COR-L47 (cell line): ENCODE measurements at regions not wholly inside any gene's neighbourhood (a gene's known extent, or its start where the extent isn't known, plus 50 kb on each side); places are given as distances from the start of the nearest gene placed in this dataset.
A peak's percentile ranks its signal among the peaks of the same experiment; 100 is the strongest.

Experiments used
- DNase-seq: peaks from one replicate; lab custom pipeline; 2025; lab: John Stamatoyannopoulos, UW

DNA sequence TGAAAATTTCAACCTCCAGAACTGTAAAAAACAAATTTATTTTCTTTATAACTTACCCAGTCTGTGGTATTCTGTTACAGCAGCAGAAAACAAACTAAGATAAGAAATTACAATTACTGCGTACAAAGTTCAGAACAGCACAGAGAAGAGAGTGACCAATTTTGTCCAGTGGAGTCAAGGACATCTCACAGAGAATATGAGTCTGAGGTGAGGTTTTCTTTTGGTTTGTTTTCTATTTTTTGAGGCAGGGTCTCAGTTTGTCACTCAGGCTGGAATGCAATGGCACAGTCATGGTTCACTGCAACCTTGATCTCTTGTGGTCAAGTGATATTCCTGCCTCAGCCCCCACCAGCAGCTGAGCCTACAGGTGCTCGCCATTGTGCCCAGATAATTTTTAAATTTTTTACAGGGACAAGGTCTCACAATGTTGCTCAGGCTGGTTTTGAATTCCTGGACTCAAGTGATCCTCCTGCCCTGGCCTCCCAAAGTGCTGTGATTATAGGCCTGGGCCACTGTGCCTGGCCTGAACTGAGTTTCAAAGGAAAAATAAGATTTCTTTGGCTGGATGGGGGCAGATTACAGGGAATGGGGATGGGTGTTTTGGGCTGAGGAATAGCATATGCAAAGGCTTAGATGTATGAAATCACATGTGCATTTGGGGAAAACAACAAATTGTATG lies 201.1 kb upstream of the USP24 start:
- DNase-seq: no peak

DNA sequence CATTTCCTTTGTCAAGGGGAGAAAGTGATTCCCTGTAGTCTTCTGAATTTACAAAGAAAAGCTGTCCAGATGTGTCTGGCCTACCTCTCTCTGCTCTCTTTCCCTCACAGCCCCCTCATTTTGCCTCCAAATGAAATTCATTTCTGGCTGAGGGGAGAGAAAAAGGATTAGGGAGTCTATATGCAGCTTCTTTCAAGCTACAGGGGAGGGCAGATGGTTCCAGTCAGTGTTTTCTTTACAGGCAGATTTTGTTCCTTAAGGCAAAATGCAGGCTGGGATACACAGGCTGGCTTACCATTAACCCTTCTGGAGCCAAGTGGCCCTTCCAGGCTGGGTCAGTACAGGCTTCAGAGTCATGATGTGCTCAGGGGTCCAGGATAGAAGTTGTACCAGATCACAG lies 198.1 kb upstream of the USP24 start:
- DNase-seq: no peak

DNA sequence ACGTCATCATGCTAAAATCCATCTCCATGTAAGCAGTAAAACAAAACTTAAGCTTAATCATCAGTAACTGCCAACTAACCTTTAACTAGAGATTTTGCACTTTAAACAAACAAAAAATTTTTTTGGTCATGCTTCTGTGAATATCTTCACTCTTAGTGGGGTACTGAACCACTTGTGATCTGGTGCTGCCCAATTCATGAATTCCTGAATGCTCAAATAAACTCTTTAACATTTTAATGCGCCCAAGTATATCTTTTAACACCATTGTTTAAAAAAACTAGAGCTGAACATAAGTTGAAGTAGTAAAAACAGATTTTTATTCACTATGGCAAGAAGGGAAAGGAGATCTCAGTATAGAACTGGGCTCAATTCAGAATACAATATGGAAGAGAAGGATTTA lies 196.9 kb upstream of the USP24 start:
- DNase-seq: no peak

DNA sequence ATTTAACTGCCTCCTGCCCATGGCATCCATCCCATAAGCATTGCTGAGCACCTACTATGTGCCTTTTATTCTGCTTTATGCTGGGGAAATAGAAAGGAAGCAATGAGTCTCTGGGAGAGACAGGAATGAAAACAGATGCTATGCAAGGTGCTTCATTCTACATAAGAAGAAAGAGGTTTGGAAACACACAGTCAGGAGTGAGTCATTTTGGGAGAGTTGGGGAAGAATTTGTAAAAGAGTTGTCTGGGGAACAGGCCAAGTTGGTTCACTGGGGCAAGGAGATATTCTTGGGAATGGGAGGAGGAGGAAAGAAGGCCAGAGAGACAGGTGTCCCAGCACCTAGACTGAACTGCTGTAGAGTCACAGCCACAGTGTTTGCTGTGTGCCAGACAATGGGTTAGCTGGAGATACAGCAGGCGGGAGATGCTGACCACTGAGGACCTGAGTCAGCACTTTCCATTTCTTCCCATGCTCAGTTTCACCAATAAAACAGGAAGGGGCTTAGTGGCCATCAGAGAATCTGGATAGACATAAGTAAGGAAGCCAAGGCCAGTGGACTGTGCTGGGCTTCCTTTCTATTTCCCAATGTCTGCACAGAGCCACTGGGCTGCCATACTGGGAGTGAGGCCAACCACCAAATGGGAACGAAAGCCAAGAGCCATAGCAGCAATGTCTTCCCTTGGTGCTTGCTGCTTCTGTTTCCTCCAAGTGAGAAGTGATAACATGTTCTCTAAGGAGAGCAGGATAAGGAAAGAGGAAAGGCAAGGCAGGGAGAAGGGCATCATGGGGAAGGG lies 187.7 kb upstream of the USP24 start:
- no peak for DNase-seq

DNA sequence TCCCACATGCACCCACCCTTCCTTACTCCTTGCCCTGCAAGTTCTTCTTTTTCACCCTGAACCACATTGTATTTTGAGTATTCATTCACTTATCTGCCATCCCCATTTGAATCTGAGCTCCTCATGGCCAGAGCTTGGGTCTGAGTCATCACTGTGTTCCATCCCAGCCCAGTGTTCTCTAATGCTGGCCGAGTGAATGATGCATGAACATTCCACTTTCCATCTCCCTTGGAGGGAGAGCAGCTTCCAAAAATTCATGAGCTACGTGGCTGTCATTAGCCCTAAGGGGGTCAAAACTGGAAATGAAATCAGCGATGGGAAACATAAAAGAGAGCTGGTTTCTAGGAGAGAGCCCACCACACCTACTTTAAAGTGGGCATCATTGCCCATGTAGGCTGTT lies 187.0 kb upstream of the USP24 start:
- no peak for DNase-seq

DNA sequence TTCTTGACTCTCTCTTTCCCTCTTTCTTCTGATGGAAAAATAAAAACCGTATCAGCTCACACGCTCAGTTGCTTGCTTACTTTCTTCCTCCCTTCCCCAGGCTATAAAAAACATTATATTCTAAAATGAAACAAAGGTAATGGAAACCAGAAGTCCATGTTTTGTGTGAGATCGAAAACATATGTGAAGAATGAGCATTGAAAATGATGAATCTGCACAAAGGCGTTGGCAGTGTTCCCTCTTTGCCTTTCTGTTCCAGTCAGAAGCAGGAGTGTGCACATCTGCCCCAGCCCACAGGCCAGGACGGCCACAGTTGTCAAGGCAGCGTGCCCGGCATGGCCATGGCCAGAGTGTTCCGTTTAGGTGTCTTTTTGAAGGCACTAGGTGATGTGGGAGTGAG lies 185.3 kb upstream of the USP24 start:
- DNase-seq: no peak

DNA sequence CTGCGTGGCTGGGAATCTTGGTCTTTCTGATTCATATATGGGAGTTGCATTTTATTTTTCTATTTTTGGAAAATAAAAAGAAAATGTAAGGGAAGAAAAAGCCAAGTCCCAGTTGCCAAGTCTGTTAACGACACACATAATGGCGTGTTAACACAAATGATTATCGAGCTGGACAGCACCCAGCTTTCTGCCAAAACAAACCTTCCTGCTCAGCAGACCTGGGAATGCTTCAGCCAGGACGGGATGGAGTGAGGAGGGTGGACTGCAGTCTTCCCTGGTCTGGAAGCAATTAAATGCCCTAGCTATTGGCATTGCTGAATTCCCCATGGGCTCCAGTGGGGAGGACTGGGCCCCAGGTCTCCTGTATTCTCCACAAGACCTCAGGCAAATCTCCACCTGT lies 184.2 kb upstream of the USP24 start:
- DNase-seq: no peak

DNA sequence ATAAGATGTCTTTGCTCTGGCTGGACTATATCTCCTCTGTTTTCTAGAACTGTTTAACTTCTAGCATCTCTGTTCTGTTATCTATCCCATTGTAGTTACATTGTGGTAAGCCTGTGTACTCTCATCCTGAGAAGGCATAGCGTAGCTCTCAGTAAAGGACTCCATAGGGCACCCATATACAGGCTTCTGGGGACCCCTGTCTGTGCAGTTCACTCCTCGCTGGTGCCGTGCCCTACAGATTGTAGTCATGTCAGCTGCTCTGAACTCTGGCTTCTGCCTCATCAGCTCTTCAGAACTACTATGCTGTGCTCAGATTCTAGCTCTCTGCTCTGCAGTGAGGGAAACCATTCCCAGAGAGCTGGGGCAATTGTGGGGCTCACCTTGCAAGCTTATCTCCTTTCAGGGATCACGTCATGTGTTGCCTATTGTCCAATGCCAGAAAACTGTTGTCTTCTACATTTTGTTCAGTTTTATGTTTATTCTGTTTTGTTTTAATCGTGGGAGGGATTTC lies 181.3 kb upstream of the USP24 start:
- no peak for DNase-seq

DNA sequence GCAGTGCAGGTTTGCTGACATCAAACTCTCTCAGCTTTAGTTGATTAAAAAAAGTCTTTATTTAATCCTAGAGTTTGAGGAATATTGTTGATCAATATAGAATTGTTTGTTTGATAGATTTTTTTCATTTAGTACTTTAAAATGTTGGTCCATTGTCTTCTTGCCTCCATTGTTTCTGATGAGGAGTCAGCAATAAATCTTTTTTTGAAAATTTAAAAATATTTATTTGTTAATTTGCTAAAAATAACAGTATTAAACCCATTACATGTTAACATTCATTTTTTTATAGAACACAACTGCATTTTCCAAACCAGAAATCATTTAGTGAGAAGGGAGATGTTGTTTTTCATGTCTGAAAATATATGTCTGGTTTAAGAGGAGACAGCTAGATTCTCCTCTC lies 173.8 kb upstream of the USP24 start:
- no peak for DNase-seq

DNA sequence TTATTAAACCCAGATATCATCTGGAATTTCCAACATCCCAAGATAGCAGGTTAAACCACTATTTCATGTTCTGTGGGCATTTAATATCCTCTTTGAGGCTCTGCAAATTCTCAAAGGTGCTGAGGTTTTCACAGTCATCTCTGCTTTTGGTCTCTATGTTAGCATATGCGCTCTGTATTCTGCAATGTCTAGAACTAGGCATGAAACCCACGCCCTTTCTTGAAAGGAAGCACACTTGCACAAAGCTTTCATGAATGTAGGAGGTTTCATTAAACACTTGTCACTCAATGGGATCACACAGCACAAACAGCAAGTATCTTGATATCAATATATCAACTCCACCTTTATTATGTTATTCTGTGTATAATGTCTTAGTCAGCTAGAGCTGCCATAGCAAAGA lies 172.0 kb upstream of the USP24 start:
- DNase-seq: no peak

DNA sequence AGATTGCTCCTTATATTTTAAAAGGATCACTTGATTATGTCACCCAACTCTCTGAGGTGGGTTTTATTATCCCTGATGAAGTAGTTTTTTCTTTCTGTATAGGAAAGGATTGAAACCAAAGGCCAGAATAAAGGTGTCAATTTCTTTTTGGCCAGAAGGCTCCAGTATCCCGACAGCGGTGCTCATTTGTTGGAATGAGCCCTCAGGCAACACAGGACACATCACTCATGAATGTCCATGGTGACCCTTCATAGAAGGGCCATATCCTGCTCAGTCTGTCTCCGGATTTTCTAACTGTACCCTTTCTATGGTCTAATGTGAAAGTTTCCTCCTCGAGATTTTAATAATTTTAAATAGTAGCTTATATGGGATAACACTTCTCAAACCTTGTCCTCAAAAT lies 171.3 kb upstream of the USP24 start:
- no peak for DNase-seq

DNA sequence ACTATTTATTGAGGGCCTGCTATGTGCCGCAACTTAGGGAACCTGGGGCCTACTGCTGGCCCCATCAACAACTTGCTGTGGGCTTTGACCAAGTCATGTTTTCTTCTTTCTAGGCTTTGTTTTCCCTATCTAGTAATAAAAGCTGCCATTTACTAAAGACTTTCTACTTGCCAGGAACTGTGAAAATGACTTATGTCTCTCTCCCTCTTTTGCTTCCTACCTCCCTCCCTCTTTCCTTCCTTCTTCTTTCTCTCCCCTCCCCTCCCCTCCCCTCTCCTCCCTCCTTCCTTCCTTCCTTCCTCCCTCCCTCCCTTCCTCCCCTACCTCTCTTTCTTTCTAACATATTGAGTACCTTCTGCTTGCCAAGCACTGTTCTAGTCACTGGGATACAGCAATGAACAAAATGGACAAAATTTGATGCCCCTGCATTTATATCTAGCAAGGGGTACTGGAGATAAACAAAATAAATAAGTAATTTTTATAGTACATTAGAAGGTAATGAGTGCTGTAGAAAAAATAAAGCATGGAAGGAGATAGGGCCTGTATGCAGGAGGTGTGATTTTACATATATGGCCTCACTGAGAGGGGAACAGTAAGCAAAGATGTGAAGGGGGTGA lies 170.3 kb upstream of the USP24 start:
- DNase-seq: no peak

DNA sequence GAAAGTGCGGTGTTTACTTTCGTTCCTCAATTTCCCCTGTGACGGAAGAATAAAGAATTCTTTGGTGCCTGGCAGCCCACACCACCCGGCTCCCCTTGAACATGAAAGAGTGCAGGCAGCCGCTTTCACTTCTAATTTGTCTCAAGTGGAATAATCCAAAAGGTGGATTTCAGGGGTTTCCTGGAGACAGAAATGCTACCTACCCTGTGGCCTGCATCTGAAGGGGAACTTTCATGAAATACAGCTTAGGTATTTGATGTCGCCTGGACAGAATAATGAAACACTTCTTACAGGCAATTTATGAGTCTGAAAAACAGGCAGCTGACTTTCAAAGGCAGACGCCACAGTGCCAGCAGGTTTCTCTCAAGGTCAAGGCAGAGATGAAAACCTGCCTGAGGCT lies 169.5 kb upstream of the USP24 start:
- no peak for DNase-seq

DNA sequence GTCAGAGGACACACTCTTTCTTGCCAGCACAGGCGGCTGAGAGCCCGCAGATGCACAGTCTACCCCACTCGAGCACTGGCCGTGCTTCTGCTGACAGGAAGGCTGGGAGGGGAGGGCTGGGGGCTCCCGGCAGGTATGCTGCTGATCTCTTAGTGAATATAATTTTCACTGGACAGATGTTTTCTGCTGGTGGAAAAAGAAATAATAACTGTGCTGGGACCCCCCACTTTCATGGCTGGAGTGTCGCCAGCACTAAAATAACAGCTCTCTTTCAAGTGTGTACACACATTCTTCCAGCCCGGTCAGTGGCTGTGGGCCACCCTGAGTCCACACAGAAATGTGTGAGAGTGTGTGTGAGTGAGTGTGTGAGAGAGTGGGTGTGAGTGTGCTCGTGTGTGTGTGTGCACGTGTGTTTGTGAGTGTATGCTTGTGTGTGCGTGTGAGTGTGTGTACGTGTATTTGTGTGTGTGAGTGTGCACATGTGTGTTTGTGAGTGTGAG lies 167.7 kb upstream of the USP24 start:
- DNase-seq: peak; percentile 42

DNA sequence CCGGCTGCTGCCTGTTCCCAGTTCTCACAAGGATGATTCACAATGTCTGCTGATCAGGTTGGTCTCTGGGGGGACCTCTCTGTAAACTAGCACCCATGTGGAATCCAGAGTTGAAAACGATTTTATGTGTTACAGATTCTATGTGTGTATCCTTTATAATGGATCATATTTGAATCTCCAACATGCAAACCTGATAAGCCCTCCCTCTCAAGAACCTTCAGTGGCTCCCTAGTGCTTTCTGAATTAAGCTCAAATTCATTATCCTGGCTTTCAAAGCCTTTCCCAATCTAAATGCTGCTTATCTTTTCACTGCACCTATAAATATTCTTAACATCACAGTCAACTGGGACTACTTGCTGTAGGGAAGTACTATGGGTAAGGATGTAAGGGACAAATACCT lies 166.8 kb upstream of the USP24 start:
- DNase-seq: no peak

DNA sequence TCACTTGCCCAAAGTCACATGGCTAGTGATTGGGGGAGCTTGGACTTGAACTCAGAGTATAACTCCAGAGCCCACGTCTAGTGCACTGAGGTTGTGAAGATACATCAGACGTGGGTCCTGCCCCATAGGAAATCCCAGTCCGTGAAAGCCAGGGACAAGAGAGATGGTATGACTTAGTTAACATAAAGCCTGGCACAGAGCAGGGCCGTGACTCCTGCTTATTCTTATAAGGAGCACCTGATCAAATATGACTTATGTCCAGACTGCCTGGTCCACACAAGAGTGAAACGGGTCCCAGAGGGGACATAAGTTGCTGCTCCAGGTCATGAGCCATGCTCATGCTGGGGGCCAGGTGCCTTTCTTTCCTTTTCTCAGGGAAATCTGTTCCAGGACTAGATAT lies 166.3 kb upstream of the USP24 start:
- DNase-seq: no peak

DNA sequence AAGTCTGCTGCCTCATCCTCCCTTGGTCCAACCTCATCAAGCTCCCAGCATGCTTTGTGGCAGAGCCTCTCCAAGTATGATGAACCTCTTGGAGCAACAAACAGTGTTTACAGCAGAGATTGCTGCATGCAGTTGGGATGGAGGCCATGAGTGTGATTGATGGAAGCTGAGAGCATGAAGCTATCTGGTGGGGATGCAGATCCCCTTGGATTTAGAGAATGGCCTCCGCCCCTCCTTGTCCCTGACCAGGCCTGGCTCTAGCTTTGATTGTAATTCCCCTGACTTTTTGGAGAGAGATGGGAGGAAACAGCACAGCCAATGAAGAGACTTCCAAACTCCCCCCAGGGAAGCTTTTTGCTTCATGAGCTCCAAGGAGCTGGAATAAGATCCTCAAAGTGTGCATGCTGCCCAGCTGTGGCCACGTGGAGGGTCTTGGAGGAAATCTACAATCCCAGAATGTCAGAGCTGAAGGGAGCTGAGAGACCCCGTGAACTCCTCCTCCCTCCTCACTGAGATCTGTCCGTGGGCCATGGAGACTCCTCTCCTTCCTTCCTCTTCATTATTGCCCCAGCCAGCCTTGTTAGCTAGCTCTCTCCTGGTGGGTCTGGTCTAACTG lies 165.3 kb upstream of the USP24 start:
- no peak for DNase-seq

DNA sequence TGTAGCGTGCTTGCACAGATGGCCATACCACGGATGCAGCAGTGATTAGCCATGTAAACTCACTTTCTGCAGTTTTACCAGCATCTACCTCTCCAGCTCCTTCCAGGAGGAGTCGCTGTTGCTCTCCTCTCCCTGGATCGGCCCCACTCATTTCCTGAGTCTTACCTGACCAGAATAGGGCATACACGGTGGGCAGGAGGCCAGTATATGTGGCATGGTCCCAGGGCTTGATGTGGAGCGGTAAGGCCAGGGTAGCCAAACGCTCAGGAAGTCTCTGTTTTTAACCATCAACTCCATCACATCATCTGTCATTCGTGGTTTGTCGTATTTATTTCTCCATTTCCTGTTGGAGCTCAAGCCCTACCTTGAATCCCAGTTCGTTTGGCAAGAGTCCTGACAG lies 163.4 kb upstream of the USP24 start:
- DNase-seq: no peak

DNA sequence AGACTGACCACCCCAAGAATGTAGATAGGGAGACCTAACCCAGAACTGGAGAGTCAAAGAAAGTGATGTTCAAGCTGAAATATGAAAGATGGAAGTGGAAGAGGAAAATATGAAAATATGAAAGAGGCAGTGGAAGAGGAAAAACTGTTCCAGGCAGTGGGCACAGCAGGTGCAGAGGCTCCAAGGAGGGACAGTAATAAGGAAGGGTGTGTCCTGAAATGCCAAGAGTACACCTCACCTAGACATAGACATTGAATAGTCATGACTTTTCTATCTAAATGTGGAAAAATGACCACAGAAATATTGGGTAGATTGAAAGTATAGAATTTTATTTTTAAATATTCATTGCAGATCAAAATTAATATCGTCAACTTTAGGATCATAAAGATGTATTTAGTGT lies 161.7 kb upstream of the USP24 start:
- no peak for DNase-seq

DNA sequence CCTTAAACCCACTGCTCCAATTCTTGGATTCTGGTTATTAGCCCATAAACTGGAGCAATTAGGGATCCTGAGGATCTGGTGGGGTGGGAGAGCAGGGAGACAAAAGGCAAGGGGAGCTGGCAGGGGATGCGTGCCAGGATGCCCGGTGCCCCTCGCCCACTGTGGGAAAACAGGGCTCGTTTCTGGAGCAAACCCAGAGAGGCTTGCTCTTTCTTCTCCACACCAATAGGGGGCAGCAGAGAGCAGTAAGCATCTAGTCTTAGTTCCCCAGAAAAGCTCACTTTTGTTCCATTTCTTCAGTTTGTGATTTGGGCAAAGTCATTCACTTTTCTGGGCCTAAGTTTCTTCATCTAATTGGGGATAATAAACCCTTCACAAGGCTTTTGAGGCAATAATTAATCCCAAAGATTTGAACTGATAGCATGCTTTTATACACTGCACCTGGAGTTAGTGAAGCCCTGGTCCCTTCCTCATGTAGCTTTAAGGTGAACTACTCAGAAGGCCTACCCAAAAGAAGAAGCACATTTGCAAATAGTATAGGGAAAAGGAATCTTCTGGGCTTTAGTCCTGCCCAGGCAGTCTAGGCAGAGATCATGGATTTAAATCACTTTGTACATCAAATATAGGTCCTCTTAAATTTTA lies 160.6 kb upstream of the USP24 start:
- peak; percentile 38 for DNase-seq

DNA sequence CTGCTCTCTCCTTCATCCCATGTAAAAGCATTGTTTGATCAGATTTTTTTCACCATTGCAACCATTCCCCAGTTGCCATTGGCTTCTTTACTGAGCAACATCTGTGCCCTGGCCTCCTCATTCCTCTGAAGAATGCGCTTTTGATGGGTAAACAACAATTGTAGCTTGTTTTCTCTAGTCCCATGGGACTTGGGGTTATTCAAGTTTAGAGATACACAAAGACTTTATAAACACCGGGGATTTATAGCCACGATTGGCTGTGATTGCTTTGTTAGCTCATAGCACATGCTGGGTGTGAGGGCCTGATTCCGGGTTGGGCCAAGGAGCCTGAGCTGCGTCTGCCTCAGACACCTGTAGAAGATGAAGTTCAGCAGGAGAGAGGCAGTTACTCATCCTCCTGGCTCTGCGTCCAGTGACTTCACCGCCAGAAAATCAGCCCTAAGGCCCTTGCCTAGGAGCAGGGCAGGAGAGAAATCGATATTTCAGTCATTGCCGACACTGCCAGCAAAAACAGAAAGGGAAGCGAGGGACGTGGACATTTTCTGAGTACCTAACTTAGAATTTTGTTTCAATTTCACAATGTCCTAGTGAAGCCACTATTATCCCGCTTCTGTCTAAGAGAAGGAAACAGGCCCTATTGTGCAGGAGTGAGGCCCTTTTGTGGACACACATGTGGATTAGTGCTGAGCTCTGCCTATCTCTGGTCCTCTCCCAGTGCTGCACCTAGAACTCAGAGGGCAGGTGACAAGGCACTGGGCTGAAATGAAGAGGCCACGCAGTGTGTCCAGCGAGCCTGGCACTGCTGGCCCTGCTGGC lies 159.8 kb upstream of the USP24 start:
- no peak for DNase-seq
